GM21526 (cell line): ENCODE measurements at regions not wholly inside any gene's neighbourhood (a gene's known extent, or its start where the extent isn't known, plus 50 kb on each side); places are given as distances from the start of the nearest gene placed in this dataset.
A peak's percentile ranks its signal among the peaks of the same experiment; 100 is the strongest.
"Not testable (repeated sequence)": the region's sequence is repeated elsewhere in the genome, so short reads cannot be mapped to it uniquely, and the experiment has no call there.

Source experiments
- ATAC-seq: cut with Tn5 transposase; IDR thresholded peaks from one replicate; pipeline ENCODE4 v1.9.1; 2021; ENCODE audit warnings: moderate library complexity; ENCODE audit not compliant: unreplicated experiment, low FRiP score

DNA sequence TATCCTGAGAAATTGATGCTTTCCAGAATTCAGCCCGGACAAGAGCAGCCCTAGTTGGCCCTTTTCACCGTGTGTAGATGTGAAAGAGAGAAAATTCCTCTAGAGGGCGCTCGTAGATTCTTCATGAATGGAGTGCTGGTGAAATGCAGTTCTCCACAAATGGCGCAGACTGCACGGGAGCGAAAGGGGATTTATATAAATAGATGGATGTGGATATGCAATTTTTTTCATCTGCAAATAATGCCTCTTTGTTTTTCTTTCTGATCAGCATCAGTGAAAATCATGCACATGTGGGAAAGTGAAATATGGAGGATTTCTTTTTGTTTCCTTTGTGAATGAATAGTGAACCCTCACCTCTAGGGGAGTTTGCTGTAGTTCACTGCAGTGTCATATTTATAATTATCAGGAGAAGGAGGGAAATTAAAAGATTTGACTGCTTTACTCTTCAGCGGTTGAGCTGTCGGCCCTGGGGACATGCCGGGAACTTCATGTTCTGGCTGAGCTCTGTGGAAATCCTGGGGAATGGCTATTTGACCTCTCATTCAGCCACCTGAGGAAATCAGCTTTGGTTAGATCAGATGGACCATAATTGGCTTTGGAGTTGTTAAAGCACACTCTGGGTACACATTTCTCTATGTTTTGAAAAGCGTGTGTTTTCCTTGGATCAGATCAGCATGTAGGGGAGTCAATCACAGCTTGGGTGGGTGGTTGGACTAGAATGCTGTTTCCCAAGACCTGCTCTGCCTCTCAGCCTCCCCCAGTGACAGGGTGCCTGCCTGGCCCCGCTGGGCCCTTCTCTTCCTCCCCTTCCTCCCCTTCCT is 115.0 kb upstream of the SHISA3 start:
- peak; percentile 85 for ATAC-seq

GRCh38 chr4:42284030-42284429 is 113.3 kb upstream of the SHISA3 start:
- ATAC-seq, result no peak

DNA sequence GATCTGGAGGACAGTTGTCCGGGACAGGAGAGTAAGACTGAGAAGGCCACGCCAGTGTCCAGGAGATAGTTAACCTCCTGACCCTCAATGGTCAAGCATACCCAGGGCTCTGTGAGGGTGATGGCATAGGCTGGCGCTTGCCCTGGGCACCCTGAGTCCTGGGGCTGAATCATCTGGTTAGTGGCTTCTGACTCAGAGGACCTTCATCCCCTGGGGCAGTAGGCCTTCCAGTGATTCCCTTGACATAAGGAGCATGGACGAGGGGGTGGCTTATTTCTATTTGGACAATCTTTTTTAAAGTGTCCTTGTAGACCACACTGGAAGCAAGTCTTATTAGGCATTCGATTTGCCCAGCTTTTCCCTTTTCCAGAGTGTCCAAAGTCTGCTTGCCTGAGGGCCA is 108.4 kb upstream of the SHISA3 start:
- ATAC-seq, result not testable (repeated sequence)

- not testable (repeated sequence) for ATAC-seq
Observed at GRCh38 chr4:42292192-42292591, 105.1 kb upstream of the SHISA3 start.

GRCh38 chr4:42293967-42294813 is 103.1 kb upstream of the SHISA3 start:
- no peak for ATAC-seq

DNA sequence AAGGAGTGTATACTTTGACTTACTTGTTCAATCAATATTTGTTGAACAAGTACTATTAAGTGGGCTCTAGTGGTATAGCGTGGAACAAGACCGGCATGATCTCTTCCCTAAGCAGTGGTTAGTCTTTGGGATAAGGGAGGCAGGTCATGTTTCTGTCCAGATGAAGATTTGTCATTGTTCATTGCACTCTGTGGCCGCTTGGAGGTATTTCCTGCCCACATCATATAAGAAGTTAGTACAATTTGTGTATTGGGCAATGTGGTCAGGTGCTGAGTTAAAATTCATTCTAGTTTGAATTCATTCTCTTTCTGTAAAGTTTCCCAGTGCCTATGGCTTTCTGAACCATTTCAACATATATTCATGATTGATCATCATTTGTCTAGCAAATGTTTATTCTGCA is 101.1 kb upstream of the SHISA3 start:
- no peak for ATAC-seq

DNA sequence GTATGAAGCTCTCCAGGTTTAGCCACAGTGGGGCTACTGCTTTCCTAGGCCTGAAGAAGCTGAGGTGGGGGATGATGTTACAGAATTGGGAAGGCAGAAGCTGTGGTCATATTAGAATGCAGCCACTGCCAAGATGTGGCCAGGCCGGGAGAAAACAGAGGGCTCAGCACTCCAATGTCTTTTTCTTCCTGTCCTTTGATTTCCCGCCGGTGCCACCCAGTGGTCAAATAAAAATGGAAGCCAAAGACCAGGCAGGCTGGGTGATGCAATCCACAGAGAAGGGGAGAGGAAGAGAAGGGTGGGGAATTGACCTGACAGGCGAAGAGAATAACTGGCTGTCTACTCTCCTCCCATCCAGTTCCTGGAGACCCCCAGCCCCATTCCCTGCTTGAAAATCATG is 94.9 kb upstream of the SHISA3 start:
- no peak for ATAC-seq

DNA sequence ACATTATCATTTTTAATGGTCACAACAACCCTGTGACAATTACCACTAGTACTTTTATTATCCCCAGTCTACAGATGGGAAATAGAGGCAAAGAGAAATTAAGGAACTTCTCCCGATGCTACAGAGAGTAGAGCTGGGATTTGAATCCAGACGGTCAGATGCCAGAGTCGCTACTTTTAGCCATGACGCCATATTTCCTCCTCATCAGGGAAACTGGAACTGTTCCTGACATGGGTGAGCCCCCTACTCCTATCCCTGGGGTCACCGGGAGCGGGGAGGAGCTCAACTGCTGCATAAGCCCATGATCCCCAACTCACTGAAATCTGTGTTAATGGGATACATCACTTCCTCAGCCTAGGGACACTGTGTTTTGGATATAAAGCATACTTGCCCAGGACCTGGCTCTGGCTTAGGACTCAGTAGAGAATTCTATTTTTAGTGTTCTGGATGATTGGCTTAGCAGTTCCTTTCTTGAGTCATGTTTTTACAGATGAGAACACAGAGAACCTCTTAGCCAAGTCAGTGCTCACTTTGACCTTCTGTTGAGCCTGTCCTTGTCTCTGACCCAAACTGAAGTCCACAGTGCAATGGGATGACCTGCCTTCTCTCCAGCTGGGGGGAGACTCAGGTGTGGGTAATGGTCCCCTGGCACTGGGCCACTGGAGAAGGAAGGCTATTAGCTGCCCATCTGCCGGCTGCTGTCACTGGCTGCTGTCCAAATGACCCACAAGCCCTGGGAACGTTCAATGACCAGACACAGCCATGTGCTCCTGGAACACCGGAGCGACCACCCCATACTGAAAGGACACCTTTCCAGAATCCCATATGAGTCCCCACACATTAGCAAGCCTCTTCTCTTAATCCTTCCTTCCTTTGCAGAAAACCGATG is 90.8 kb upstream of the SHISA3 start:
- ATAC-seq, result no peak

DNA sequence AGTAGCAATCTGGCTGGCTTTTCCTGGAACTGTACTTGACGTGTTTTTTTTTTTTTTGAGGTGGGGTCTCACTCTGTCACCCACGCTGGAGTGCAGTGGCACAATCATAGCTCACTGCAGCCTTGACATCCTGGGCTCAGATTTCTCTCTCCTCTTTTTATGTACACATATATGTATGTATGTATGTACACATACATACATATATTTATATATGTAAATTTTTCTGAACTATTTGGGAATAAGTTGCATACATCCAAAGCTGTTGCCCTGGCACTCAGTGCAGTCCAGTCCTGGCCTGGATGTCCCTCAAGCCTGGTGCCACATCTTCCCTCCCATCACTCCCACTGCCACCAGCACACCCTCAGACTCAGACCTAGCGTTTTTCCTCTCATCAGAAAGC is 89.0 kb upstream of the SHISA3 start:
- ATAC-seq, result no peak

- ATAC-seq, result no peak
Observed at GRCh38 chr4:42309361-42310260, 87.7 kb upstream of the SHISA3 start.

DNA sequence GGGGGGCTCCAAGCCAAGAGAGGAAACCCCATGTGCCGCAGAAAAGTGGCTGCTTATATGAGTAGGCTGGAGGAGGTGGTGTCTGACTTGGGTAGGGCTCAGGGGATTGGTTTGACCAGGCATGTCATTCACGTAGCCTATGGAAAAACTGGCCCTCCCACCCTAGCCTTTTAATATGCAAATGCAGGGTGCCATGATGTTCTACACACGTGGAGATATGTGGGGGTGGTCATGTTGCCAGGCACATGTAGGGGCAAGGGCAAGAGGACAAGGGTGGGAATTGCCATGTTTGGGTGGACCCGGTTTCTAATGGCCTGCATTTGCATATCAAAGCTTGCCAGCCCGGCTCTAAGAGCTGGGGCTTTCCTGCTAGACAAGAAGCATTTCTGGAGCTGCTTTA is 86.9 kb upstream of the SHISA3 start:
- ATAC-seq, result no peak

GRCh38 chr4:42310806-42311205 is 86.5 kb upstream of the SHISA3 start:
- no peak for ATAC-seq

DNA sequence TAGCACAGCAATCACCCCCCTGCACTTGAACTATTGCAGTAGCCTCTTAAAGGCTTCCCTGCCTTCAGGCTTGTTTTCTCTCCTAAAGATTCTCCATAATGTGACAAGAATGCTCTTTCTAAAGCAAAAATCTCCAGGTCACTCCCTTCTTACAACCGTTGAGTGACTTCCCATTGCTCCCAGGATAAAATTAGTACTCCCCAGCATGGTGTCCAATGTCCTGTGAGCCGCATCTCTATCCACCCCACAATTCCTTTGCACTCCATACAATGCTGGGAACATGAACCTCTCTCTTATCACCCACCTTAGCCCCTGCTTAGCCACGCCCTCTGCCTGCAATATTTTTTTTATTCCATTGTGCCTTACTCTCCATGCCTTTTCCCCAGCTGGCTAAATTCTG is 85.7 kb upstream of the SHISA3 start:
- no peak for ATAC-seq

GRCh38 chr4:42313420-42313819 is 83.9 kb upstream of the SHISA3 start:
- not testable (repeated sequence) for ATAC-seq

DNA sequence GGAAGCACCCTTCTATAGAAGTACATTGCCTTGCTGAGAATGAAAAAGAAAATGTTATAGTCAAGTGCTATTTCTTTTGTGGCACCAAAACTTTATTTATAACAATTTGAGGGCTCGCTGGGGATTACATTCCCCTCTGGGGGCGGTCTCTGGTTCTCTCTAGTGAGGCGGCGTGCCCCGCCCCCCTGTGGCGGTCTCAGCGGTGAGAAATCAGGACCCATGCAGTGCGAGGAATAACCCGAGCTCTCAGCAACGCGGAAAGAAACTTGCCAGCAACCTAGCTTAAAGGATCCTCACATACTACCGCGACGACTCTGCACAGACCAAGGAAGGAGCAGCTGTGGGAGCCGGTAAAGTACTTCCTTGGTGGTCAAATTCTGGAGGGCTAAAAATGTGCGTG is 83.4 kb upstream of the SHISA3 start:
- no peak for ATAC-seq

DNA sequence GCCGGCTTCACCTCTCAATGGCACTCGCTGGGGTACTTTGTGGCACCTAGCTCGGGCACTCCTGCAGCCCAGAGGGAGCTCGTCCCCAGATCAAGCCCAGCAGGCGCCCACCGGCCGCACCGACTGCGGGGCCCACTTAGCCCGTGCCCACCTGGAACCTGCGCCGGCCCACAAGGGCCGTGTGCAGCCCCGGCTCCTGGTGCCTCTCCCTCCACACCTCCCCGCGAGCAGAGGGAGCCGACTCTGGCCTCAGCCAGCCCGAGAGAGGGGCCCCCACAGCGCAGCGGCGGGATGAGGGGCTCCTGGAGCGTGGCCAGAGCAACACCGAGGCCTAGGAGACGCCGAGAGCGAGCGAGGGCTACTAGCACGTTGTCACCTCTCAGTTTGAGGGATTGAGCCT is 82.1 kb upstream of the SHISA3 start:
- no peak for ATAC-seq

DNA sequence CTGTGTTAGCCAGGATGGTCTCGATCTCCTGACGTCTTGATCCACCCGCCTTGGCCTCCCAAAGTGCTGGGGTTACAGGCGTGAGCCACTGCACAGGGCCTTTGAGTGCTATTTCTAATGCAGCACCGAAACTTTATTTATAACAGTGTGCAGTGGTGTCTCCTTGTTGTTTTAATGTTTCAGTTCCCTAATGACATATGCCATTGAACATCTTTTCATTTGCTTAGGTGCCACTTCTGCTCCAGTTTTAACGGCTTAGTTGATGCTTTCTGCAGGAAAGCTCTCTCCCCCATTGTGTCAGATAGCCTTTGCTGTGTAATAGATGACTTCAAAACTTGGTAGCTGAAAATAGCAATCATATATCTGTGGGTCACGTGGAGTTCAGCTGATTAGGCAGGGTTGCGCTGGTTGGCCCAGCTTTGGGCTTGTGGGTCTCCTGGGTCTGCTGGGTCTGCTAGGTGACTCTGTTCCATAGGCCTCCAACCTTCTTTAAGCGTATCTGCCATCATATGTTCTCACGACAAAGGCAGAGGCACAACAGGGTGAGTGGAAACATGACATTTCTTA is 76.4 kb upstream of the SHISA3 start:
- ATAC-seq, result peak; percentile 94

DNA sequence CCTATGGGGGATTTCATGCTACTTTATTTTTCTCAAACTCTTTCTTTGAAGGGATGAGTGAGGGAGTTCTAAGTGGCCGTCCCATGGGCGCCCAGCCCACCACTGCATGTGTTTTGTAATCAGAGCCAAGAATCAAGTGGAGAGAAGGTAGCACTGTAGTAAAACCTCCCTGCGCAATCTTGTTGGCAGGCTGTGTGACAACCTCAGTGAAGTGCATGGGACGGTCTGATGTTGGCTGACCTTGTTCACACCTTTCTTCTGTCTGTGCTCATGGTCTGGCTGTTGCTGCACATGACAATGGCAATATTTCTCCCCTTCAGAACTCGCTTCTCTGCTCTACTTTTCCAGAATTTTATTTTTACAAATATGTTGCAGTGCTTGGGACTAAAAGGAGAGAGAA is 71.2 kb upstream of the SHISA3 start:
- ATAC-seq, result no peak

GRCh38 chr4:42326524-42326923 is 70.8 kb upstream of the SHISA3 start:
- ATAC-seq, result no peak
